ENCODE measurements at regions not wholly inside any gene's neighbourhood (a gene's known extent, or its start where the extent isn't known, plus 50 kb on each side); places are given as distances from the start of the nearest gene placed in this dataset.

DNA sequence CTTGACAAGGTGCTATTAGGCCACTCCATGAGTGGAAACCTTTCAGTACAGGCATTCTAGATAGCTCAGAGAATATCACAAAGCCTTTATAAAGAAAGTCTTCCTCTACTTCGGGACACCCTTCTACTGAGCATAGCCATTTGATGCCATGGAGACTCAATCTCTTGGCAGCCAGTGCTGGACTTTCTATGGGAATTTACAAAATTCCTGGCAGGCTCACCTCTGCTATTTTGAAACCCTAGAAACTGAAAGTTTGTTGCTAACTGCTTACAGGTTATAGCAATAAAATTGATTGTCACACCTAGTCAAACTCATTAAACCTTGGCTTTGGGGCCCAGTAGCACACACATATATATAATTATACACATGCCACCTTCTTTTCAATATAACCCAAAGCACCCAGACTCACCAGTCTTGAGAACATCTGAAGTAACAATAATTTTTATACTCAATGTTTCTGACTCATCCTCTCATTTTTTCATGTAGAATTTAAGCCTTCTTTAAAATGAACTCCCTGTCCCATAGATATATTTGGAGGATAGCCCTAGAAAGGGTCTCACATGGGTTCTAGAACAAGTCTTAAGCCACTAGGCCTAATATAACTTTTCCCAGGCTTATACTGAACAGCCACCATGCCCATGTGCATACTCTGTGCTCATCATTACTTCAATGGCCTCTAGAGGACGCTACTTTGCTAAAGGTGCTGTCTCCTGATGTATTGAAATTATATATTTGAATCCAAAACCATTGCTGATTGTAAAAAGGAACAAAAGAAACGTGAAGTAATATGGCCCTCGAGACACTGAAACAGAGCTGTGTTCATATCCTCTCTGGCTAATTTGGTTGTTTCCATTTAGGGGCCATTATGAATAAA is 368.1 kb upstream of the MARCKS start:
- no peak overlapping the region for H3K9ac ChIP-seq (ENCODE audit: low read length)
- no peak overlapping the region for H2AK5ac ChIP-seq (ENCODE audit: low read length, severe bottlenecking)
- H2BK120ac ChIP-seq (ENCODE audit: low read depth, low read length) = no peak overlapping the region
- H3K14ac ChIP-seq (ENCODE audit: low read length in 2 of 2) = no peak overlapping the region
- H2BK15ac ChIP-seq (ENCODE audit: low read depth, poor library complexity, severe bottlenecking) = no peak overlapping the region
- H3K4me1 ChIP-seq (ENCODE audit: control insufficient read depth, insufficient read depth, low read depth, low read length) = no peaks in the 10 kb centered on the region
- WGBS = 95% methylated on average over 3 of the region's 4 CpGs
- H3K23ac ChIP-seq (ENCODE audit: low read length in 2 of 2) = no peak overlapping the region
- no peaks in the 10 kb centered on the region for H3K9me3 ChIP-seq (ENCODE audit: control insufficient read depth, low read length)
- no peak overlapping the region for H3K4me3 ChIP-seq (ENCODE audit: insufficient read depth in 1 of 2, low read depth in 1 of 2, low read length in 2 of 2)
- H2AFZ ChIP-seq (ENCODE audit: low read depth, low read length) = no peak overlapping the region
- no peaks in the 10 kb centered on the region for H3K79me1 ChIP-seq (replicated peaks; ENCODE audit: low read length, poor library complexity, severe bottlenecking)
- no peak overlapping the region for H4K8ac ChIP-seq (ENCODE audit: low read length)
- no peak overlapping the region for H4K91ac ChIP-seq (ENCODE audit: low read length)
- H3K4me2 ChIP-seq (ENCODE audit: low read length, poor library complexity, severe bottlenecking) = no peak overlapping the region
- H3K4ac ChIP-seq (ENCODE audit: low read depth in 1 of 2, low read length in 2 of 2) = no peak overlapping the region
- H3K27me3 ChIP-seq (ENCODE audit: control insufficient read depth in 1 of 2, insufficient read depth in 1 of 2, low read length in 2 of 2) = no peaks in the 10 kb centered on the region
- no peaks in the 10 kb centered on the region for H3K36me3 ChIP-seq (ENCODE audit: control insufficient read depth in 1 of 2, insufficient read depth in 2 of 2, low read depth in 1 of 2, low read length in 2 of 2)
- H3K18ac ChIP-seq (ENCODE audit: low read depth in 1 of 2, low read length in 2 of 2) = no peak overlapping the region
- no peak for DNase-seq
- H3K27ac ChIP-seq (ENCODE audit: low read length, poor library complexity, severe bottlenecking) = no peak overlapping the region
- H2BK5ac ChIP-seq (ENCODE audit: low read depth, low read length, poor library complexity, severe bottlenecking) = no peak overlapping the region
- no peak overlapping the region for H2BK12ac ChIP-seq (ENCODE audit: low read length in 2 of 2)

DNA sequence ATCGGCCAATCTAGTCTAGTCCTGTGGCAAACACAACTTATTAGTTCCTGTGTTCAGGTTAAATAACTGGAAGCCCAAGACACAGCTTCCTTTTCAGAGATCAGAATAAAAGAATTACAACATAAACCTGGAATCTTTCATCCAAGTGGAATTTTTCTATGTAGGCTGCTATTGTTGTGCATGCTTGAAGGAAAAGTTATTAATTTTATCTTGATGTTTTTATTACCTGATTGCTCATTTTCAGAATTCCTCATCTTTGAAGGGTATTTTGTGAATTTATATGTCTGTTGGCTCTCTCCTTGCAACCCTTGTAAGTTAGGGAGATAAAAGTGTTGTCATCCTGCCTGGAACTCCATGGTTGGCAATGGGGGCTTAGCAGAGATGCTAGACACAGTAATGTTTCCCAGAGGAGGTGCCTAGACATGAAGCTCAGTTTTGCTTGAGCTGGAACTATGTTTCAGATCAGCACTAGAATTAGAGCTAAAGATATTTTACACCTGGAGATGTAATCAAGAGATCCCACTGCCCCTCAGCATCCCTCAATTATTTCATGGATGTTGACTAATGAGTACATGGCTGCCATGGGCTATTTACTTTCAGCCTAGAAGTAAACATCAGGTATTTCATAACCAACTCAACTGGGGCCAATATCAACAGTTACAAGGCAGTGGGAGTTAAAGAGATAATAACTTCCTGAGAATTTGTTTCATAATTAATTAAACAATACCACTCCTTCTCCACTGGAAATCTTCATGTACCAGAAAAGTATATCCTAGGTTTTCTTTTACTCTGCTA is 367.0 kb upstream of the MARCKS start:
- no peak overlapping the region for H3K18ac ChIP-seq (ENCODE audit: low read depth in 1 of 2, low read length in 2 of 2)
- H3K9ac ChIP-seq (ENCODE audit: low read length) = no peak overlapping the region
- H4K8ac ChIP-seq (ENCODE audit: low read length) = no peak overlapping the region
- H2AFZ ChIP-seq (ENCODE audit: low read depth, low read length) = no peak overlapping the region
- H2BK15ac ChIP-seq (ENCODE audit: low read depth, poor library complexity, severe bottlenecking) = no peak overlapping the region
- H2BK5ac ChIP-seq (ENCODE audit: low read depth, low read length, poor library complexity, severe bottlenecking) = no peak overlapping the region
- no peaks in the 10 kb centered on the region for H3K79me1 ChIP-seq (replicated peaks; ENCODE audit: low read length, poor library complexity, severe bottlenecking)
- H3K4me1 ChIP-seq (ENCODE audit: control insufficient read depth, insufficient read depth, low read depth, low read length) = no peaks in the 10 kb centered on the region
- H3K9me3 ChIP-seq (ENCODE audit: control insufficient read depth, low read length) = no peaks in the 10 kb centered on the region
- WGBS = 100% methylated on average over 1 of the region's 1 CpG
- H3K27me3 ChIP-seq (ENCODE audit: control insufficient read depth in 1 of 2, insufficient read depth in 1 of 2, low read length in 2 of 2) = no peaks in the 10 kb centered on the region
- DNase-seq = no peak
- no peak overlapping the region for H3K4ac ChIP-seq (ENCODE audit: low read depth in 1 of 2, low read length in 2 of 2)
- no peak overlapping the region for H3K4me2 ChIP-seq (ENCODE audit: low read length, poor library complexity, severe bottlenecking)
- no peak overlapping the region for H3K4me3 ChIP-seq (ENCODE audit: insufficient read depth in 1 of 2, low read depth in 1 of 2, low read length in 2 of 2)
- peak overlapping the region in 1 of 2 experiments; percentile 20 for H2BK12ac ChIP-seq (ENCODE audit: low read length in 2 of 2)
- H3K27ac ChIP-seq (ENCODE audit: low read length, poor library complexity, severe bottlenecking) = no peak overlapping the region
- no peaks in the 10 kb centered on the region for H3K36me3 ChIP-seq (ENCODE audit: control insufficient read depth in 1 of 2, insufficient read depth in 2 of 2, low read depth in 1 of 2, low read length in 2 of 2)
- H2BK120ac ChIP-seq (ENCODE audit: low read depth, low read length) = no peak overlapping the region
- no peak overlapping the region for H4K91ac ChIP-seq (ENCODE audit: low read length)
- H3K14ac ChIP-seq (ENCODE audit: low read length in 2 of 2) = no peak overlapping the region
- H3K23ac ChIP-seq (ENCODE audit: low read length in 2 of 2) = no peak overlapping the region
- H2AK5ac ChIP-seq (ENCODE audit: low read length, severe bottlenecking) = no peak overlapping the region

DNA sequence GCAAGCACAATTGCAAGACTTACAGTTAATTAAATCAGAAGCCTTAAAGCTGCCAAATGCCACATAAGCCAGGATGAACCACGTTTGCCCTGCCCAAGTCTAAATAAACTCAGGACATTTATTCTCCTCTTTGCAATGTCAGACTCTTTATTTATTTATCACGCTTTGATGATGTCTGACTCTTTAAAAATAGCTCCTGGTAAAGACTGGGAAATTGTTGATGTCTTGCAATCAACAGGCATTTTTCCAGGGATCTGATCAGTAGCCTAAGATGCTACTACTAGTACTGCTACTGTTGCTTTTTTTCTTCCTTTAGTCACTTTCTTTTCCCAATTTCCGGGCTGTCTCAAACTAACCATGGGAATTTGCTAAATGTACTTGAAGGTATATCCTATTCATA is 365.8 kb upstream of the MARCKS start:
- 54% methylated on average over 2 of the region's 3 CpGs for WGBS

DNA sequence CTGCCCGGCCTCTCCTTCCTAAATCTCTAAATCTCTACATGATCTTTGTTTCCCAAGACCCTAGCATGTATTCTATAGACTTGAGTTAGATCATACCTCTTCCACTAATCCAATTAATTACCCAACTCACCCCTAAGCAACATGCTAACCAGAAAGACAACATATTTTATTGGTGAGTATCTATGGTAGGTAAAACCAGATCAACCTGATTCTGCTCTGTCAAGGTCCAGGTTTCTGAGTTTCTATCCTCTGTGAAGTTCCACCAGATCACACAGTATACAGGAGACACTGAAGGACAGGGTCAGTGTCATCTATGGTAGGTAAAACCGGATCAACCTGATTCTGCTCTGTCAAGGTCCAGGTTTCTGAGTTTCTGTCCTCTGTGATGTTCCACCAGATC is 363.2 kb upstream of the MARCKS start:
- no peak overlapping the region for H2BK5ac ChIP-seq (ENCODE audit: low read depth, low read length, poor library complexity, severe bottlenecking)
- H3K79me1 ChIP-seq (replicated peaks; ENCODE audit: low read length, poor library complexity, severe bottlenecking) = no peaks in the 10 kb centered on the region
- no peaks in the 10 kb centered on the region for H3K36me3 ChIP-seq (ENCODE audit: control insufficient read depth in 1 of 2, insufficient read depth in 2 of 2, low read depth in 1 of 2, low read length in 2 of 2)
- H2AK5ac ChIP-seq (ENCODE audit: low read length, severe bottlenecking) = no peak overlapping the region
- no peaks in the 10 kb centered on the region for H3K27me3 ChIP-seq (ENCODE audit: control insufficient read depth in 1 of 2, insufficient read depth in 1 of 2, low read length in 2 of 2)
- no peak for DNase-seq
- no peak overlapping the region for H2BK120ac ChIP-seq (ENCODE audit: low read depth, low read length)
- H2BK12ac ChIP-seq (ENCODE audit: low read length in 2 of 2) = peak overlapping the region in 1 of 2 experiments; percentile 46
- no peak overlapping the region for H3K4me3 ChIP-seq (ENCODE audit: insufficient read depth in 1 of 2, low read depth in 1 of 2, low read length in 2 of 2)
- no peaks in the 10 kb centered on the region for H3K9me3 ChIP-seq (ENCODE audit: control insufficient read depth, low read length)
- H4K8ac ChIP-seq (ENCODE audit: low read length) = no peak overlapping the region
- H2BK15ac ChIP-seq (ENCODE audit: low read depth, poor library complexity, severe bottlenecking) = no peak overlapping the region
- WGBS = 92% methylated on average over 2 of the region's 2 CpGs
- H3K23ac ChIP-seq (ENCODE audit: low read length in 2 of 2) = no peak overlapping the region
- H3K27ac ChIP-seq (ENCODE audit: low read length, poor library complexity, severe bottlenecking) = no peak overlapping the region
- no peak overlapping the region for H3K4me2 ChIP-seq (ENCODE audit: low read length, poor library complexity, severe bottlenecking)
- H3K14ac ChIP-seq (ENCODE audit: low read length in 2 of 2) = no peak overlapping the region
- no peak overlapping the region for H3K4ac ChIP-seq (ENCODE audit: low read depth in 1 of 2, low read length in 2 of 2)
- no peak overlapping the region for H3K9ac ChIP-seq (ENCODE audit: low read length)
- H3K18ac ChIP-seq (ENCODE audit: low read depth in 1 of 2, low read length in 2 of 2) = no peak overlapping the region
- no peaks in the 10 kb centered on the region for H3K4me1 ChIP-seq (ENCODE audit: control insufficient read depth, insufficient read depth, low read depth, low read length)
- no peak overlapping the region for H4K91ac ChIP-seq (ENCODE audit: low read length)
- H2AFZ ChIP-seq (ENCODE audit: low read depth, low read length) = no peak overlapping the region

More for the DNA sequence above, 365.8 kb upstream of the MARCKS start:
- Histone ChIP-seq H3K18ac (ENCODE audit: low read depth in 1 of 2, low read length in 2 of 2) (no peak overlapping the region), H2BK120ac (ENCODE audit: low read depth, low read length) (no peak overlapping the region), H2BK5ac (ENCODE audit: low read depth, low read length, poor library complexity, severe bottlenecking) (no peak overlapping the region), H3K4ac (ENCODE audit: low read depth in 1 of 2, low read length in 2 of 2) (no peak overlapping the region), H4K8ac (ENCODE audit: low read length) (no peak overlapping the region), H2BK12ac (ENCODE audit: low read length in 2 of 2) (no peak overlapping the region), H3K27me3 (ENCODE audit: control insufficient read depth in 1 of 2, insufficient read depth in 1 of 2, low read length in 2 of 2) (no peaks in the 10 kb centered on the region), H2BK15ac (ENCODE audit: low read depth, poor library complexity, severe bottlenecking) (no peak overlapping the region), H3K27ac (ENCODE audit: low read length, poor library complexity, severe bottlenecking) (no peak overlapping the region), H4K91ac (ENCODE audit: low read length) (no peak overlapping the region), H3K4me2 (ENCODE audit: low read length, poor library complexity, severe bottlenecking) (no peak overlapping the region), H2AK5ac (ENCODE audit: low read length, severe bottlenecking) (no peak overlapping the region), H3K4me1 (ENCODE audit: control insufficient read depth, insufficient read depth, low read depth, low read length) (no peaks in the 10 kb centered on the region), H3K4me3 (ENCODE audit: insufficient read depth in 1 of 2, low read depth in 1 of 2, low read length in 2 of 2) (no peak overlapping the region), H3K14ac (ENCODE audit: low read length in 2 of 2) (no peak overlapping the region), H3K9me3 (ENCODE audit: control insufficient read depth, low read length) (no peaks in the 10 kb centered on the region), H3K23ac (ENCODE audit: low read length in 2 of 2) (no peak overlapping the region), H3K9ac (ENCODE audit: low read length) (no peak overlapping the region), H3K36me3 (ENCODE audit: control insufficient read depth in 1 of 2, insufficient read depth in 2 of 2, low read depth in 1 of 2, low read length in 2 of 2) (no peaks in the 10 kb centered on the region), H2AFZ (ENCODE audit: low read depth, low read length) (no peak overlapping the region), H3K79me1 (replicated peaks; ENCODE audit: low read length, poor library complexity, severe bottlenecking) (no peaks in the 10 kb centered on the region)
- peak; percentile 34 for DNase-seq

All from mesenchymal stem cell (in vitro differentiated cells and primary cell).